GM12878 (cell line): ENCODE measurements at regions not wholly inside any gene's neighbourhood (a gene's known extent, or its start where the extent isn't known, plus 50 kb on each side); places are given as distances from the start of the nearest gene placed in this dataset.

ENCODE experiments used
- ATAC-seq: fragments of 200-7000 bp; cut with Tn5 transposase; 3 replicates; pipeline ENCODE4 v1.9.1; 2020; ENCODE audit warnings: mild to moderate bottlenecking, moderate library complexity
- BruUV-seq: library from RNA; stranded (reverse); fragments of 400-500 nt; replicated peaks from 2 replicates; lab custom pipeline; 2021; lab: Mats Ljungman, UMichigan
- CTCF ChIA-PET: fragments of 300-600 bp; sonication (Branson Sonifier 250); formaldehyde crosslinking; extraction: SDS; loops from one replicate; lab custom pipeline; 2021; ENCODE audit warnings: inconsistent platforms; lab: Yijun Ruan, JAX
- POLR2A ChIA-PET: fragments of 350-600 bp; formaldehyde crosslinking; extraction: SDS; loops from one replicate; lab custom pipeline; 2021; ENCODE audit warnings: inconsistent platforms; lab: Charles Lee
- RAD21 ChIA-PET: fragments of 300-600 bp; sonication (Branson Sonifier 250); formaldehyde crosslinking; loops from one replicate; lab custom pipeline; 2023; ENCODE audit warnings: antibody characterized with exemption; ENCODE audit not compliant: unreplicated experiment; lab: Charles Lee
- SMC1A ChIA-PET: fragments of 300-600 bp; sonication (Branson Sonifier 250); formaldehyde crosslinking; loops from one replicate; lab custom pipeline; 2023; ENCODE audit not compliant: unreplicated experiment, uncharacterized antibody; lab: Charles Lee
- DNase-seq: peaks from one replicate; pipeline ENCODE4 v3.0.0-alpha.2; 2011; ENCODE audit warnings: low read depth, low spot score
- FAIRE-seq: peaks from 3 replicates; lab custom pipeline; 2011; peaks lifted over from hg19 to GRCh38; lab: Jason Lieb, UNC
- H2AFZ ChIP-seq: 2 replicates; pipeline ENCODE4 v1.6.0; 2011; ENCODE audit warnings: low read depth, low read length, control low read depth; ENCODE audit not compliant: control insufficient read depth
- H3K27ac ChIP-seq: 2 replicates; pipeline ENCODE4 v1.5.1; 2011; ENCODE audit warnings: control low read depth; ENCODE audit not compliant: control insufficient read depth, insufficient read depth
- H3K27me3 ChIP-seq, 2 experiments: replicated peaks in 1 of 2; 2 replicates each; pipeline versions ENCODE4 v1.6.0 to v1.6.1; 2011; ENCODE audit warnings: low read length in 1 of 2; ENCODE audit not compliant: control insufficient read depth in 2 of 2, insufficient read depth in 2 of 2
- H3K36me3 ChIP-seq, 2 experiments: 2 replicates each; pipeline ENCODE4 v1.5.1; 2011; ENCODE audit warnings: low read length in 1 of 2; ENCODE audit not compliant: control insufficient read depth in 2 of 2, insufficient read depth in 2 of 2
- H3K4me1 ChIP-seq: 2 replicates; pipeline ENCODE4 v1.6.1; 2011; ENCODE audit warnings: mild to moderate bottlenecking, low read length, moderate library complexity, mixed read lengths; ENCODE audit not compliant: control insufficient read depth, insufficient read depth
- H3K4me2 ChIP-seq: 2 replicates; pipeline ENCODE4 v1.6.0; 2011; ENCODE audit warnings: control low read depth; ENCODE audit not compliant: control insufficient read depth, insufficient read depth
- H3K4me3 ChIP-seq: fragments of 200-600 bp; sonication (generic); 2 replicates; pipeline ENCODE4 v1.5.1; 2016
- H3K79me2 ChIP-seq: 2 replicates; pipeline ENCODE4 v1.6.0; 2011; ENCODE audit warnings: low read length; ENCODE audit not compliant: control insufficient read depth, insufficient read depth
- H3K9ac ChIP-seq: 2 replicates; pipeline ENCODE4 v1.8.0; 2011; ENCODE audit warnings: low read length, control low read depth, mixed read lengths; ENCODE audit not compliant: control insufficient read depth, insufficient read depth
- H3K9me3 ChIP-seq: replicated peaks from 3 replicates; pipeline ENCODE4 v1.5.1; 2011; ENCODE audit warnings: mild to moderate bottlenecking, low read length; ENCODE audit not compliant: control insufficient read depth, insufficient read depth
- H4K20me1 ChIP-seq: 2 replicates; pipeline ENCODE4 v1.6.0; 2011; ENCODE audit not compliant: control insufficient read depth, insufficient read depth
- ATF3 ChIP-seq: IDR thresholded peaks from 2 replicates; pipeline ENCODE4 v1.6.1; 2011; ENCODE audit warnings: low read depth, mild to moderate bottlenecking, low read length, moderate library complexity, borderline replicate concordance; ENCODE audit errors: extremely low read depth
- CHD1 ChIP-seq: IDR thresholded peaks from 2 replicates; pipeline ENCODE4 v1.6.1; 2012; ENCODE audit warnings: low read depth, low read length, improper control_type of control experiment
- CREM ChIP-seq: IDR thresholded peaks from 2 replicates; pipeline ENCODE4 v1.6.1; 2014; ENCODE audit warnings: antibody characterized with exemption, low read depth
- EGR1 ChIP-seq, 2 experiments: IDR thresholded peaks; 1 replicate in 1 of 2; 2 replicates in 1 of 2; pipeline ENCODE4 v1.6.1; 2011 to 2012; ENCODE audit warnings: low read depth in 2 of 2, low read length in 2 of 2, borderline replicate concordance in 1 of 2, mild to moderate bottlenecking in 1 of 2, moderate library complexity in 1 of 2
- FOXM1 ChIP-seq: IDR thresholded peaks from 2 replicates; pipeline ENCODE4 v1.6.1; 2012; ENCODE audit warnings: low read depth, mild to moderate bottlenecking, inconsistent platforms, low read length, moderate library complexity
- GATAD2B ChIP-seq: fragments of 450-650 bp; conservative IDR thresholded peaks from 2 replicates; pipeline ENCODE4 v1.6.1; 2017; ENCODE audit warnings: low read depth, mild to moderate bottlenecking, moderate library complexity
- LARP7 ChIP-seq: fragments of 450-650 bp; IDR thresholded peaks from 2 replicates; pipeline ENCODE4 v1.6.1; 2017; ENCODE audit warnings: mild to moderate bottlenecking
- MXI1 ChIP-seq: fragments of 150-350 bp; IDR thresholded peaks from 2 replicates; pipeline ENCODE4 v1.6.1; 2011; ENCODE audit warnings: low read depth, mild to moderate bottlenecking, inconsistent platforms, low read length, improper control_type of control experiment
- MYB ChIP-seq: fragments of 150-350 bp; IDR thresholded peaks from 2 replicates; pipeline ENCODE4 v1.6.1; 2014; ENCODE audit warnings: mild to moderate bottlenecking, low read depth, low read length, borderline replicate concordance
- SMC3 ChIP-seq: IDR thresholded peaks from 2 replicates; pipeline ENCODE4 v1.6.1; 2011; ENCODE audit warnings: low read length, improper control_type of control experiment, borderline replicate concordance
- SREBF2 ChIP-seq: IDR thresholded peaks from 2 replicates; pipeline ENCODE4 v1.6.1; 2012; ENCODE audit warnings: mild to moderate bottlenecking, low read length
- STAT1 ChIP-seq: fragments of 450-650 bp; conservative IDR thresholded peaks from 2 replicates; pipeline ENCODE4 v1.6.1; 2014; ENCODE audit warnings: antibody characterized with exemption, mild to moderate bottlenecking
- SUZ12 ChIP-seq: fragments of 200-600 bp; sonication (generic); IDR thresholded peaks from one replicate; pipeline ENCODE4 v1.6.1; 2018; ENCODE audit warnings: antibody characterized with exemption, mild to moderate bottlenecking; ENCODE audit not compliant: unreplicated experiment
- YBX1 ChIP-seq: fragments of 450-650 bp; IDR thresholded peaks from 2 replicates; pipeline ENCODE4 v1.6.1; 2016; ENCODE audit warnings: antibody characterized with exemption
- WGBS: methylation state at CpG from one replicate; pipeline ENCODE4 v1.1.6; 2016; ENCODE audit warnings: low lambda C conversion rate; ENCODE audit not compliant: insufficient replicate concordance, insufficient coverage; ENCODE audit errors: missing lambda C conversion rate; 5-methylcytosine and 5-hydroxymethylcytosine counted together
- in situ Hi-C: fragments of 300-500 bp; cut with MboI; formaldehyde crosslinking; loops from 9 replicates; pipeline ENCODE4 v1.14.3; 2018; ENCODE audit warnings: mixed read lengths
- intact Hi-C: fragments of 100-400 bp; cut with micrococcal nuclease; formaldehyde crosslinking; loops from one replicate; pipeline ENCODE4 v1.14.2; 2022; ENCODE audit not compliant: unreplicated experiment
- TF ChIP-seq, protein P1 (sequence below): fragments of 450-650 bp; IDR thresholded peaks from 2 replicates; pipeline ENCODE4 v1.6.1; 2017; ENCODE audit warnings: mild to moderate bottlenecking, moderate library complexity
- TF ChIP-seq, protein P2 (sequence below): fragments of 450-650 bp; IDR thresholded peaks from 2 replicates; pipeline ENCODE4 v1.6.1; 2016; ENCODE audit warnings: mild to moderate bottlenecking

- TF ChIP-seq ATF3 (no peak), MYB (no peak), CHD1 (no peak), GATAD2B (no peak), LARP7 (no peak), SUZ12 (no peak), CREM (no peak)
- TF ChIP-seq, all 136 proteins: peak for 0
Measured at GRCh38 chr13:34884366-34884765, 57.7 kb upstream of the NBEA start (continued).

GRCh38 chr13:34886121-34886875, 55.8 kb upstream of the NBEA start:
- RAD21 ChIA-PET = no interaction called here
- FAIRE-seq (no peak), ATAC-seq (no peak), DNase-seq (no peak)
- Histone ChIP-seq H3K4me2 (no peak overlapping the region), H2AFZ (no peak overlapping the region), H3K9ac (no peak overlapping the region), H4K20me1 (no peaks in the 10 kb centered on the region), H3K4me1 (no peaks in the 10 kb centered on the region), H3K36me3 (no peaks in the 10 kb centered on the region), H3K79me2 (no peaks in the 10 kb centered on the region), H3K27me3 (no peaks in the 10 kb centered on the region), H3K27ac (no peak overlapping the region), H3K4me3 (no peak overlapping the region), H3K9me3 (no peaks in the 10 kb centered on the region)
- in situ Hi-C loops (no loop called here), intact Hi-C loops (no loop called here)
- no TSS peak for BruUV-seq
- SMC1A ChIA-PET = interaction anchor here (1.4 kb wide), 1 partner anchor 12 kb away, joined by 3 read pairs; no protein-coding TSS in a partner anchor
- POLR2A ChIA-PET = no interaction called here
- CTCF ChIA-PET = no interaction called here
- 21% methylated on average over 2 of the region's 2 CpGs for WGBS
- TF ChIP-seq SREBF2 = no peak
- TF ChIP-seq, protein P1, sequence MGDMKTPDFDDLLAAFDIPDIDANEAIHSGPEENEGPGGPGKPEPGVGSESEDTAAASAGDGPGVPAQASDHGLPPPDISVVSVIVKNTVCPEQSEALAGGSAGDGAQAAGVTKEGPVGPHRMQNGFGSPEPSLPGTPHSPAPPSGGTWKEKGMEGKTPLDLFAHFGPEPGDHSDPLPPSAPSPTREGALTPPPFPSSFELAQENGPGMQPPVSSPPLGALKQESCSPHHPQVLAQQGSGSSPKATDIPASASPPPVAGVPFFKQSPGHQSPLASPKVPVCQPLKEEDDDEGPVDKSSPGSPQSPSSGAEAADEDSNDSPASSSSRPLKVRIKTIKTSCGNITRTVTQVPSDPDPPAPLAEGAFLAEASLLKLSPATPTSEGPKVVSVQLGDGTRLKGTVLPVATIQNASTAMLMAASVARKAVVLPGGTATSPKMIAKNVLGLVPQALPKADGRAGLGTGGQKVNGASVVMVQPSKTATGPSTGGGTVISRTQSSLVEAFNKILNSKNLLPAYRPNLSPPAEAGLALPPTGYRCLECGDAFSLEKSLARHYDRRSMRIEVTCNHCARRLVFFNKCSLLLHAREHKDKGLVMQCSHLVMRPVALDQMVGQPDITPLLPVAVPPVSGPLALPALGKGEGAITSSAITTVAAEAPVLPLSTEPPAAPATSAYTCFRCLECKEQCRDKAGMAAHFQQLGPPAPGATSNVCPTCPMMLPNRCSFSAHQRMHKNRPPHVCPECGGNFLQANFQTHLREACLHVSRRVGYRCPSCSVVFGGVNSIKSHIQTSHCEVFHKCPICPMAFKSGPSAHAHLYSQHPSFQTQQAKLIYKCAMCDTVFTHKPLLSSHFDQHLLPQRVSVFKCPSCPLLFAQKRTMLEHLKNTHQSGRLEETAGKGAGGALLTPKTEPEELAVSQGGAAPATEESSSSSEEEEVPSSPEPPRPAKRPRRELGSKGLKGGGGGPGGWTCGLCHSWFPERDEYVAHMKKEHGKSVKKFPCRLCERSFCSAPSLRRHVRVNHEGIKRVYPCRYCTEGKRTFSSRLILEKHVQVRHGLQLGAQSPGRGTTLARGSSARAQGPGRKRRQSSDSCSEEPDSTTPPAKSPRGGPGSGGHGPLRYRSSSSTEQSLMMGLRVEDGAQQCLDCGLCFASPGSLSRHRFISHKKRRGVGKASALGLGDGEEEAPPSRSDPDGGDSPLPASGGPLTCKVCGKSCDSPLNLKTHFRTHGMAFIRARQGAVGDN = no peak
- no peak for TF ChIP-seq MXI1
- TF ChIP-seq, protein P2, sequence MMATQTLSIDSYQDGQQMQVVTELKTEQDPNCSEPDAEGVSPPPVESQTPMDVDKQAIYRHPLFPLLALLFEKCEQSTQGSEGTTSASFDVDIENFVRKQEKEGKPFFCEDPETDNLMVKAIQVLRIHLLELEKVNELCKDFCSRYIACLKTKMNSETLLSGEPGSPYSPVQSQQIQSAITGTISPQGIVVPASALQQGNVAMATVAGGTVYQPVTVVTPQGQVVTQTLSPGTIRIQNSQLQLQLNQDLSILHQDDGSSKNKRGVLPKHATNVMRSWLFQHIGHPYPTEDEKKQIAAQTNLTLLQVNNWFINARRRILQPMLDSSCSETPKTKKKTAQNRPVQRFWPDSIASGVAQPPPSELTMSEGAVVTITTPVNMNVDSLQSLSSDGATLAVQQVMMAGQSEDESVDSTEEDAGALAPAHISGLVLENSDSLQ = no peak
- no peak for TF ChIP-seq SMC3
- no peak for TF ChIP-seq FOXM1
- TF ChIP-seq EGR1 (IDR thresholded peaks at IDR 0.05; ENCODE audit: borderline replicate concordance in 1 of 2, low read depth in 2 of 2, low read length in 2 of 2) = no peak
- no peak for TF ChIP-seq YBX1
- no peak for TF ChIP-seq STAT1
- no peak for TF ChIP-seq MYB
